ENCODE measurements at regions not wholly inside any gene's neighbourhood (a gene's known extent, or its start where the extent isn't known, plus 50 kb on each side); places are given as distances from the start of the nearest gene placed in this dataset.

- no peak for TF ChIP-seq CTCF (IDR thresholded peaks at IDR 0.05)
- no peak for TF ChIP-seq REST (IDR thresholded peaks at IDR 0.05; ENCODE audit: low read depth, low read length)
- TF ChIP-seq EP300 (IDR thresholded peaks at IDR 0.05; ENCODE audit: borderline replicate concordance in 1 of 2, low read depth in 1 of 2, low read length in 1 of 2), result no peak
- no peak for TF ChIP-seq TEAD4 (IDR thresholded peaks at IDR 0.05; ENCODE audit: borderline replicate concordance, insufficient read depth)
- no peak for TF ChIP-seq TAF1 (IDR thresholded peaks at IDR 0.05; ENCODE audit: borderline replicate concordance, low read depth, low read length)
- TF ChIP-seq YY1 (IDR thresholded peaks at IDR 0.05; ENCODE audit: low read depth), result no peak
- no peak for TF ChIP-seq ZBTB33 (IDR thresholded peaks at IDR 0.05; ENCODE audit: borderline replicate concordance, low read depth)
- no peak for TF ChIP-seq NRF1 (IDR thresholded peaks at IDR 0.05; ENCODE audit: low read depth, low read length)
- no peak for TF ChIP-seq CHD2 (IDR thresholded peaks at IDR 0.05; ENCODE audit: low read length, partially characterized antibody)
- no peak for TF ChIP-seq EZH2phosphoT487 (IDR thresholded peaks at IDR 0.05; ENCODE audit: borderline replicate concordance, low read depth)
- no peak for TF ChIP-seq NFIC (IDR thresholded peaks at IDR 0.05; ENCODE audit: borderline replicate concordance)
- TF ChIP-seq RAD21 (IDR thresholded peaks at IDR 0.05; ENCODE audit: low read length), result no peak
- TF ChIP-seq ELF1 (IDR thresholded peaks at IDR 0.05), result no peak
Measured at GRCh38 chr12:77549383-77550128, 281.1 kb upstream of the NAV3 start.
